NCI-H1105 treated with DMSO at 0.1 percent for 48 hours (cell line): ENCODE measurements at regions not wholly inside any gene's neighbourhood (a gene's known extent, or its start where the extent isn't known, plus 50 kb on each side); places are given as distances from the start of the nearest gene placed in this dataset.

Source experiments
- DNase-seq: peaks from one replicate; lab custom pipeline; 2025; lab: John Stamatoyannopoulos, UW

GRCh38 chr4:181488926-181489325, 754.3 kb upstream of the TENM3 start:
- DNase-seq = no peak

DNA sequence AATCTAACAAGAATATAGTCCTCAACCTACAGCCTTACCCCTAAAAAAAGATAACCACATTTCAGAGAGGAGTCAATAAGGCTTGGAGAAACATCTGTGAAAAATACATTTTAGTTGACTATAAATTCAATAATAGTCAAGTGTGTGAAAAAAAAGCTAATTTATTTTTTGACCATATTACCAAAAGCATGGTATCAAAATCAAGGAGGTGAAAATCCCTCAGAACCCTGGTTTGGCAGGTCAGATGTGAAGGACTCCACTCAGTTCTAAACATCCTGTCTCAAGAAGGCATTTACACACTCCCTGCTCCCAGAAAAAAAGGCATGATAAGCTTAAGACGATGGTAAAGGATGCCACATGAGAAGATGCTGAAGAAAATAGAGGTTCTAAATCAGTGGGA, 745.1 kb upstream of the TENM3 start:
- DNase-seq = no peak

- DNase-seq = no peak
These were observed 740.6 kb upstream of the TENM3 start for GRCh38 chr4:181502611-181503010.

DNA sequence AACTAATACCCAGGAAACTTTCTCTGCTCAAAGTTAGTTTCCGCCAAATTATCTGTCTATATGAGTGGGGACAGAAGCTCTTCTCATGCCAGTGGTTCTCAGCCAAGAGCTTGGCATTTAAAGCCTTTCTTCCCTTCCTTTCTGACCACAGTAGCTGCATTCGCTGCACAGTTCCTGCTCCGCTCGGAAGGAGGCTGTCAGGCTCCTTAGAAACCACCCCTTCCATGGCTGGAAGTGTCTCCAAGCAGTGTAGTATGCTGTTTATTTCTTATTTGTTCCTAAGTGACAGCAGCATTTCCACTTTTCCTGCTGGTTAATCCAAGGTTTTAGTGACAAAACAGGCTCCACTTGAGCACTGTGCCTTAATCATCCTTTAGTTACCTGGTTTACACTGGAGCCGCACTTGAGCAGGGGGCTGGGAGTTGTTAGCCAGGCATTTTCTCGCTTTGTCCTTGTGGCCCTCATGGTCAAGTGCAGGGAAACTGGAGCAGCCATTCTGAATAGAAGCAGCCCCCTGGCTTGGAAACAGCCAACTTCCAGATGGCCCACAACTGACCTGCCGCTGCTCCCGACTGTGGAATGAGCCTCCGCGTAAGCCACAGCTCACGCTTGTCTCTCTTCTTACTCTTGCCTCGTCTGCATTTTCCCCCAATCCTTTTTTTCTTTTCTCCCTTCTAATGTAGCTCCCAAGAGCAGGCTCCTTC, 739.4 kb upstream of the TENM3 start:
- no peak for DNase-seq

- DNase-seq = peak; percentile 69
These were observed 738.3 kb upstream of the TENM3 start for GRCh38 chr4:181504924-181505323.

- DNase-seq = no peak
These were observed 735.9 kb upstream of the TENM3 start for GRCh38 chr4:181507180-181507835.

DNA sequence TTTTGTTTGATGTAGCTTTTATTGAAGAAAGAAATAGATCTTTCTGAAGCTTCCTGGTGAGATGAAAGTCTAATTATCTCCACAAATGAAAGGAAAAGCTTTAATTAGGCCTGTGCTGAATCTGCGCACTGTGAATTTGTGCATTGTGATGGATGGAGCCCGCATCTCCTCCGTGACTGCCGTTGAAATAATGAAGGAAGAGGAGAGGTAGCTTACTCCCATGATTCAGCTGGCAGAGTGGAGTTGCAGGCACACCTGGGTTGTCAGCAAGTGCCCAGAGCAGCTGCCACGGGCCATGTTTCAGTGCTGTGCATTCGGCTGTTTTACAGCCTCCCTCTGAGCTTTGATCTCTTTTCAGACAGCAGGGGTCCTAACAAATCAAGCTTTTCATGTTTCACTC, 735.3 kb upstream of the TENM3 start:
- DNase-seq = no peak

GRCh38 chr4:181508601-181509000, 734.6 kb upstream of the TENM3 start:
- no peak for DNase-seq

DNA sequence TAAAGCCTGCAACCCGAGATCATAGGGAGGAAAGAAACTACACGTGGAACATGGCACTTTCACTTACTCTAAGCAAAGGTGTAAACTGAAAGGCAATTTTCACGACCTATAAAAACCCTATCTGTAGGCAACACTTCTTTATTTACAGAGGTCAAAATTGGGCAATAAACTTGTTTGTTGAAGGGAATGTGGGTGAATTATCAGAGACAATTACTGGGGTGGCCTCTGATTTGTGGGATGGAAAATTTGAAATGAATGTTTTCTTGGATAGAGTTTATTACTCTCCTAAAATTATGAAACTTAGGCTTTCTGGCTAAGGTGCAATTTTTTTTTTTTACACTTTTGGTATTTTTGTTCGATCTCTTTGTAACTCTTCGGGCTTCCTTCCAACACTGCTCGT, 734.1 kb upstream of the TENM3 start:
- no peak for DNase-seq

DNA sequence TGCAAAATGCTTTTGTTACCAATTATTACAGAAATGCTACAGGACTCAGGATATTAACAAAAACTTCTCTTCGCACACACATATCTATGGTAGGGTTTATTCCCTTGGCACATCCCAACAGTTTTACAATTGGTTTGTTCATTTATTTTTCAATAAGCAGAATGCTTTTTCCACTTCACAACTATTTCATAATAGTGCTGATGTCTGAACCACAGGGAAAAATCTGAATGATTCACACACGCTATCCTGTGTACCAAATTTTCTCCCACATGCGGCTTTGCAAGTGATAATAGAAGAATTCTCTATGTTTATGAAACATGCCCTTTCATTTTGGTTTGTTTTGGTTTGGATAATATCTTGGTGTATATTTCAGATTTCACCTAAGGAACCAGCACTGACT, 725.7 kb upstream of the TENM3 start:
- no peak for DNase-seq

GRCh38 chr4:181520790-181521189, 722.4 kb upstream of the TENM3 start:
- no peak for DNase-seq

DNA sequence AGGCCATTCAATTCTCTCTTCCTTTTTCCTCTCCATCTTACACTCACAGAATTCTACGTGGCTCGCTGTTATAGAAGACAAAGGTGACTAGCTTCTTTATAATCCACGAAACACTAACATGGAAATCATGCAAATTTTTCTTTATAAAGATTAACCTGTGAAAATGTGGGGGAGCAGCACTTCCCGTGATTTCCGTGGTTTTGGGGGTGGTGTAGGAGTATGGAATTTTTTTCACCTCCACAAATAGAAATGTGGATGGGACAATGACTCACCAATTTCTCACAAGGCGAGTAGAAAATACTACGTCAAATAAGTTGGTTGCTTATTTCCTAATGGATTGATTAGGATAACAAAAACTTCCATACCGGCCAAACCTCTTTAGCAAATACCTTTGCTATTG, 719.2 kb upstream of the TENM3 start:
- no peak for DNase-seq

- DNase-seq = no peak
These were observed 718.7 kb upstream of the TENM3 start for GRCh38 chr4:181524499-181524898.

GRCh38 chr4:181525634-181526033, 717.6 kb upstream of the TENM3 start:
- peak; percentile 75 for DNase-seq

DNA sequence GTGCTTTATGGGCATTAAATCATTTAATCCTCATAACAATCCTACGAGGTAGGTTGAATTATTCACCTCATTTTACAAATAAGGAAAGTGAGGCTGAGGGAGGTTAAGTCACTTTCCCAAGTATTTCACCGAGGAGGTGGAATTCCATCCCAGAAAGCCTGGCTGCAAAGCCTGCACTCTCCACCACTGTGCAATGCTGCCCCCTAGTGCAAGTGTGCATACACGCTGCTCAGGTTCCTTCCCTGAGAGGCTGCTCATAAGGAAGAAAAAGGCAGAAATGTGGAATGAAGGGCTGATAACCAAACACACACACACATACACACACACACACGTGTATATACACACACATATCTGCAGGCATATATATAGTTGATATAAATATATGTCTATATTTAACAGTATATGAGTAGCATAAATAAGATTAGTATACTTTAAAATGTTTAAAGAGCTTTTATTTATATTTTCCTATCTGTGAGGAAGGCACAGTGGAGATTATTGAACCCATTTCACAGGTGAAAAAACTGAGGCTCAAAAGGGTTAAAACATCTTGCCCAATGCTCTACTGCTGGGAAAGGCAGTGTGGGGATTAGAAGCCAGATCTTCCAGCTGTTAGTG, 714.5 kb upstream of the TENM3 start:
- peak; percentile 19 for DNase-seq

- DNase-seq = no peak
These were observed 713.7 kb upstream of the TENM3 start for GRCh38 chr4:181529537-181529936.

GRCh38 chr4:181536196-181536746, 706.9 kb upstream of the TENM3 start:
- DNase-seq = no peak

GRCh38 chr4:181536811-181537434, 706.3 kb upstream of the TENM3 start:
- peak; percentile 84 for DNase-seq

DNA sequence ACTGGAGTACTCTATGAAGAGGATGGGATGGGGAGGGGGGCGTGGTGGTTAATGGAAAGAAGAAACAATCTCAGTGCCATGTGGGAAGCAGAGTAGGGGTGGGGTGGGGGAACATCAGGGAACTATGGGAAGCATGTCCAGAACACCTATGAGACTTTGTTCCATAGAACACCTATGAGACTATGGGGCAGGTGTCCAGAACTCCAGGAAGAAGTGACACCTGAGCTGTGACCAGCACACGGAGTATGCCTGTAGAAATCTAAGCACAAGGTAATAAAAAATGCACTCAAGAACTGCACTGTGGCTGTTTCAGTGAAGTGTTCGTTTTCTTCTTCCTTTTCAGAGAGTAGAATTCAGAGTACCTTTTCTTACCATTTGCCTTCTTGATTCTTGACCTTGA, 704.8 kb upstream of the TENM3 start:
- DNase-seq = no peak

DNA sequence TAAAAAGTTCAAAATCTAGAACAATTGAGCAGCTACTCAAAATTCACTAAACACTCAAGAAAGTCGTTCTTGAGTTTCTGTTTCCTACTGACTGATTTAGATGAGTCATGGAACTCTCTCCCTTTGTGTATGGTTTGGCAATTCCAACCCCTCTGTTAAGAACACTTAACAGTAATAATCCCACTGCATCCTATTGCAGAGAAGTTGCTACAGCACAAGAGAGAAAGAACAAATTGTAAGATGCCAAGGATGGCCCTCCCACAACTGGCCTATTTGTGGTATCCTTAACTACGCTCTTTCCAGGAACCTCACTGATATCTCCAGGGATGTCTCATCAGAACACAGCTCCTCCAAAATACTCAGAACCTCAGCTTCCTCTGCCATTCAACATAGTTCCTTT, 701.8 kb upstream of the TENM3 start:
- no peak for DNase-seq

- no peak for DNase-seq
These were observed 694.2 kb upstream of the TENM3 start for GRCh38 chr4:181548873-181549575.

GRCh38 chr4:181549576-181550188, 693.5 kb upstream of the TENM3 start:
- DNase-seq = no peak
